ENCODE measurements at regions not wholly inside any gene's neighbourhood (a gene's known extent, or its start where the extent isn't known, plus 50 kb on each side); places are given as distances from the start of the nearest gene placed in this dataset.

DNA sequence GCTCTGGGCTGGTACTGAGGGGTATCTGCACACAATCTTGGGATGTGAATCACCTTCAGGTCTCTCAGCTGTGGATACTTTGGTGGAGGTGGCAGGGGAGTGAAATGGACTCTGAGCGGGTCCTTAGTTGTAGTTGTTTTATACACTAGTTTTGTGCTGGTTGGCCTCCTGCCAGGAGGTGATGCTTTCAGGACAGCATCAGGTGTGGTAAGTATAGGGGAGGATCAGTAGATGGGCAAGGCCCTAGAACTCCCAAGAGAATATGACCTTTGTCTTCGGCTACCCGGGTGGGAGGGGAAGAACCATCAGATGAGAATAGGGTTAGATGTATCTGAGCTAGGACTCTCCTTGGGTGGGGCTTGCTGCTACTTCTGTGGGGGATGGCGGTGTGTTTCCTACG, 2284.3 kb upstream of the PCDH20 start:
- ChIA-PET POLR2A (no interaction called here), CTCF (no interaction called here), SMC1A (ENCODE audit: uncharacterized antibody, unreplicated experiment) (interaction anchor here (0.6 kb wide), 1 partner anchor 16 kb away, joined by 3 read pairs; no protein-coding TSS in a partner anchor), RAD21 (ENCODE audit: unreplicated experiment) (no interaction called here)
- no peaks in the 10 kb centered on the region for H3K36me3 ChIP-seq (ENCODE audit: control insufficient read depth in 2 of 2, insufficient read depth in 2 of 2, low read length in 1 of 2)
- no peak for TF ChIP-seq SIN3A (IDR thresholded peaks at IDR 0.05; ENCODE audit: low read depth, low read length)
- no peak for TF ChIP-seq NR2C1 (IDR thresholded peaks at IDR 0.05)
- no peak for TF ChIP-seq EGR1 (IDR thresholded peaks at IDR 0.05; ENCODE audit: borderline replicate concordance in 1 of 2, low read depth in 2 of 2, low read length in 2 of 2)
- no peak for TF ChIP-seq POLR2AphosphoS5 (IDR thresholded peaks at IDR 0.05; ENCODE audit: low read length)
- no peak for TF ChIP-seq HCFC1 (IDR thresholded peaks at IDR 0.05; ENCODE audit: low read length)
- no peak for TF ChIP-seq IRF4 (IDR thresholded peaks at IDR 0.05; ENCODE audit: low read depth, low read length)
- TF ChIP-seq NR2C2 (IDR thresholded peaks at IDR 0.05; ENCODE audit: borderline replicate concordance, control insufficient read depth, insufficient read length, low read depth), result no peak
- TF ChIP-seq RAD51 (IDR thresholded peaks at IDR 0.05), result no peak
- TF ChIP-seq SMARCA5 (IDR thresholded peaks at IDR 0.05), result no peak
- no peak overlapping the region for H3K4me2 ChIP-seq (ENCODE audit: control insufficient read depth, insufficient read depth)
- DNase-seq (ENCODE audit: low read depth, low spot score) (no peak), FAIRE-seq (no peak), ATAC-seq (no peak; the same call in none of the 3 replicates)
- no TSS peak for BruUV-seq (replicated peaks)
- 33% methylated on average over 5 of the region's 5 CpGs for WGBS (ENCODE audit: insufficient coverage, insufficient replicate concordance, low lambda C conversion rate, missing lambda C conversion rate)
- no peaks in the 10 kb centered on the region for H3K4me1 ChIP-seq (ENCODE audit: control insufficient read depth, insufficient read depth, low read length)
- no peak overlapping the region for H2AFZ ChIP-seq (ENCODE audit: control insufficient read depth, low read depth, low read length)
- H3K4me3 ChIP-seq, result no peak overlapping the region
- H3K27me3 ChIP-seq (replicated peaks in 1 of 2; ENCODE audit: control insufficient read depth in 2 of 2, insufficient read depth in 2 of 2, low read length in 1 of 2), result no peaks in the 10 kb centered on the region
- no peak overlapping the region for H3K9ac ChIP-seq (ENCODE audit: control insufficient read depth, insufficient read depth, low read length)
- intact Hi-C loops (cut with micrococcal nuclease; ENCODE audit: unreplicated experiment) (no loop called here), in situ Hi-C loops (cut with MboI) (no loop called here)
- H3K27ac ChIP-seq (ENCODE audit: control insufficient read depth, insufficient read depth), result no peak overlapping the region
- H4K20me1 ChIP-seq (ENCODE audit: control insufficient read depth, insufficient read depth), result no peaks in the 10 kb centered on the region
- no peaks in the 10 kb centered on the region for H3K79me2 ChIP-seq (ENCODE audit: control insufficient read depth, insufficient read depth, low read length)
- H3K9me3 ChIP-seq (replicated peaks; ENCODE audit: control insufficient read depth, insufficient read depth, low read length), result no peaks in the 10 kb centered on the region

DNA sequence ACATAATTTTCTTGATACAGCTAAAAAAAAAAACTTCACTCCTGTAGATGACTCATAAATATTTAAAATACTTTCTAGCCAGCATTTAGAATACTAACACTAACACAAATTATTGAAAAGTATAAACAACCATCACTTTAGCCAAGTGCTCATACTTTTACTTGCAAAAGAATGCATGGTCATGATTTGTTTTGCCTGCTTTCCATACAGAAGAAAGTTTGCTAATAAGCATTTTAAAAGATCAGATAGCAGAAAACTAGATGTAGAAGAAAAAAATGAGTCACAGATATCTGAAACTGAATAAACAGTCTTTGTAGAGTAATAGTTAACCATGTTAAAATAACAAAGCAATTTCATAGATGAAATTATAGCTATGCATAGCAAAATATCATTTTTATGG, 2280.4 kb upstream of the PCDH20 start:
- no peaks in the 10 kb centered on the region for H3K27me3 ChIP-seq (replicated peaks in 1 of 2; ENCODE audit: control insufficient read depth in 2 of 2, insufficient read depth in 2 of 2, low read length in 1 of 2)
- RAD21 ChIA-PET (ENCODE audit: unreplicated experiment), result no interaction called here
- H2AFZ ChIP-seq (ENCODE audit: control insufficient read depth, low read depth, low read length), result no peak overlapping the region
- DNase-seq (ENCODE audit: low read depth, low spot score) (no peak), ATAC-seq (no peak), FAIRE-seq (no peak)
- H3K4me1 ChIP-seq (ENCODE audit: control insufficient read depth, insufficient read depth, low read length), result no peaks in the 10 kb centered on the region
- H4K20me1 ChIP-seq (ENCODE audit: control insufficient read depth, insufficient read depth), result no peaks in the 10 kb centered on the region
- no peak overlapping the region for H3K4me2 ChIP-seq (ENCODE audit: control insufficient read depth, insufficient read depth)
- no TSS peak for BruUV-seq (replicated peaks)
- POLR2A ChIA-PET, result no interaction called here
- intact Hi-C loops (cut with micrococcal nuclease; ENCODE audit: unreplicated experiment), result no loop called here
- CTCF ChIA-PET, result no interaction called here
- H3K9ac ChIP-seq (ENCODE audit: control insufficient read depth, insufficient read depth, low read length), result no peak overlapping the region
- H3K36me3 ChIP-seq (ENCODE audit: control insufficient read depth in 2 of 2, insufficient read depth in 2 of 2, low read length in 1 of 2), result no peaks in the 10 kb centered on the region
- H3K27ac ChIP-seq (ENCODE audit: control insufficient read depth, insufficient read depth), result no peak overlapping the region
- H3K9me3 ChIP-seq (replicated peaks; ENCODE audit: control insufficient read depth, insufficient read depth, low read length), result no peaks in the 10 kb centered on the region
- SMC1A ChIA-PET (ENCODE audit: uncharacterized antibody, unreplicated experiment), result interaction anchor here (1.0 kb wide), 1 partner anchor 8 kb away, joined by 3 read pairs; no protein-coding TSS in a partner anchor
- H3K79me2 ChIP-seq (ENCODE audit: control insufficient read depth, insufficient read depth, low read length), result no peaks in the 10 kb centered on the region
- no peak overlapping the region for H3K4me3 ChIP-seq
- in situ Hi-C loops (cut with MboI), result no loop called here
- no peak for TF ChIP-seq SIX5 (IDR thresholded peaks at IDR 0.05; ENCODE audit: low read depth, low read length, severe bottlenecking)
- TF ChIP-seq, protein P1, sequence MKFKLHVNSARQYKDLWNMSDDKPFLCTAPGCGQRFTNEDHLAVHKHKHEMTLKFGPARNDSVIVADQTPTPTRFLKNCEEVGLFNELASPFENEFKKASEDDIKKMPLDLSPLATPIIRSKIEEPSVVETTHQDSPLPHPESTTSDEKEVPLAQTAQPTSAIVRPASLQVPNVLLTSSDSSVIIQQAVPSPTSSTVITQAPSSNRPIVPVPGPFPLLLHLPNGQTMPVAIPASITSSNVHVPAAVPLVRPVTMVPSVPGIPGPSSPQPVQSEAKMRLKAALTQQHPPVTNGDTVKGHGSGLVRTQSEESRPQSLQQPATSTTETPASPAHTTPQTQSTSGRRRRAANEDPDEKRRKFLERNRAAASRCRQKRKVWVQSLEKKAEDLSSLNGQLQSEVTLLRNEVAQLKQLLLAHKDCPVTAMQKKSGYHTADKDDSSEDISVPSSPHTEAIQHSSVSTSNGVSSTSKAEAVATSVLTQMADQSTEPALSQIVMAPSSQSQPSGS (IDR thresholded peaks at IDR 0.05; ENCODE audit: low read length), result no peak
- TF ChIP-seq USF1 (IDR thresholded peaks at IDR 0.05; ENCODE audit: borderline replicate concordance, extremely low read length, insufficient read depth, low read depth, low read length), result no peak
- TF ChIP-seq, protein P2, sequence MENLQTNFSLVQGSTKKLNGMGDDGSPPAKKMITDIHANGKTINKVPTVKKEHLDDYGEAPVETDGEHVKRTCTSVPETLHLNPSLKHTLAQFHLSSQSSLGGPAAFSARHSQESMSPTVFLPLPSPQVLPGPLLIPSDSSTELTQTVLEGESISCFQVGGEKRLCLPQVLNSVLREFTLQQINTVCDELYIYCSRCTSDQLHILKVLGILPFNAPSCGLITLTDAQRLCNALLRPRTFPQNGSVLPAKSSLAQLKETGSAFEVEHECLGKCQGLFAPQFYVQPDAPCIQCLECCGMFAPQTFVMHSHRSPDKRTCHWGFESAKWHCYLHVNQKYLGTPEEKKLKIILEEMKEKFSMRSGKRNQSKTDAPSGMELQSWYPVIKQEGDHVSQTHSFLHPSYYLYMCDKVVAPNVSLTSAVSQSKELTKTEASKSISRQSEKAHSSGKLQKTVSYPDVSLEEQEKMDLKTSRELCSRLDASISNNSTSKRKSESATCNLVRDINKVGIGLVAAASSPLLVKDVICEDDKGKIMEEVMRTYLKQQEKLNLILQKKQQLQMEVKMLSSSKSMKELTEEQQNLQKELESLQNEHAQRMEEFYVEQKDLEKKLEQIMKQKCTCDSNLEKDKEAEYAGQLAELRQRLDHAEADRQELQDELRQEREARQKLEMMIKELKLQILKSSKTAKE (IDR thresholded peaks at IDR 0.05; ENCODE audit: low read depth, poor library complexity, severe bottlenecking), result no peak
- TF ChIP-seq, protein P3, sequence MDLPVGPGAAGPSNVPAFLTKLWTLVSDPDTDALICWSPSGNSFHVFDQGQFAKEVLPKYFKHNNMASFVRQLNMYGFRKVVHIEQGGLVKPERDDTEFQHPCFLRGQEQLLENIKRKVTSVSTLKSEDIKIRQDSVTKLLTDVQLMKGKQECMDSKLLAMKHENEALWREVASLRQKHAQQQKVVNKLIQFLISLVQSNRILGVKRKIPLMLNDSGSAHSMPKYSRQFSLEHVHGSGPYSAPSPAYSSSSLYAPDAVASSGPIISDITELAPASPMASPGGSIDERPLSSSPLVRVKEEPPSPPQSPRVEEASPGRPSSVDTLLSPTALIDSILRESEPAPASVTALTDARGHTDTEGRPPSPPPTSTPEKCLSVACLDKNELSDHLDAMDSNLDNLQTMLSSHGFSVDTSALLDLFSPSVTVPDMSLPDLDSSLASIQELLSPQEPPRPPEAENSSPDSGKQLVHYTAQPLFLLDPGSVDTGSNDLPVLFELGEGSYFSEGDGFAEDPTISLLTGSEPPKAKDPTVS (IDR thresholded peaks at IDR 0.05; ENCODE audit: low read depth, low read length), result no peak
